ENCODE measurements at regions not wholly inside any gene's neighbourhood (a gene's known extent, or its start where the extent isn't known, plus 50 kb on each side); places are given as distances from the start of the nearest gene placed in this dataset.

DNA sequence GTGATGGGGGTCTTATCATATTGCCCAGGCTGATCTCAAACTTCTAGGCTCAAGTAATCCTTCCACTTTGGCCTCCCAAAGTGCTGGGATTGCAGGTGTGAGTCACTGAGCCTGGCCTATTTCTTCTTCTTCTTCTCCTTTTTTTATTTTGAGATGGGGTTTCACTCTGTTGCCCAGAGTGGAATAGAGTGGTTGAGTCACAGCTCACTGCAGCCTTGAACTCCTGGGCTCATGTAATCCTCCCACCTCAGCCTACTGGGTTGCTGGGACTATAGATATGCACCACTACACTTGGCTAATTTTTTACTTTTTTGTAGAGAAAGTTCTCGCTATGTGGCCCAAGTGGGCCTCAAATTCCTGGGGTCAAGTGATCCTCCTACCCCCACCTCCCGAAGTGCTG is 124.3 kb downstream of the SKIDA1 start:
- no peak for TF ChIP-seq POLR2A (IDR thresholded peaks at IDR 0.05)
- TF ChIP-seq, protein P1, sequence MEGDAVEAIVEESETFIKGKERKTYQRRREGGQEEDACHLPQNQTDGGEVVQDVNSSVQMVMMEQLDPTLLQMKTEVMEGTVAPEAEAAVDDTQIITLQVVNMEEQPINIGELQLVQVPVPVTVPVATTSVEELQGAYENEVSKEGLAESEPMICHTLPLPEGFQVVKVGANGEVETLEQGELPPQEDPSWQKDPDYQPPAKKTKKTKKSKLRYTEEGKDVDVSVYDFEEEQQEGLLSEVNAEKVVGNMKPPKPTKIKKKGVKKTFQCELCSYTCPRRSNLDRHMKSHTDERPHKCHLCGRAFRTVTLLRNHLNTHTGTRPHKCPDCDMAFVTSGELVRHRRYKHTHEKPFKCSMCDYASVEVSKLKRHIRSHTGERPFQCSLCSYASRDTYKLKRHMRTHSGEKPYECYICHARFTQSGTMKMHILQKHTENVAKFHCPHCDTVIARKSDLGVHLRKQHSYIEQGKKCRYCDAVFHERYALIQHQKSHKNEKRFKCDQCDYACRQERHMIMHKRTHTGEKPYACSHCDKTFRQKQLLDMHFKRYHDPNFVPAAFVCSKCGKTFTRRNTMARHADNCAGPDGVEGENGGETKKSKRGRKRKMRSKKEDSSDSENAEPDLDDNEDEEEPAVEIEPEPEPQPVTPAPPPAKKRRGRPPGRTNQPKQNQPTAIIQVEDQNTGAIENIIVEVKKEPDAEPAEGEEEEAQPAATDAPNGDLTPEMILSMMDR (IDR thresholded peaks at IDR 0.05): no peak
